HK-2 (cell line): ENCODE measurements at regions not wholly inside any gene's neighbourhood (a gene's known extent, or its start where the extent isn't known, plus 50 kb on each side); places are given as distances from the start of the nearest gene placed in this dataset.

Source experiments
- DNase-seq: peaks from one replicate; pipeline ENCODE4 v3.0.0-alpha.2; 2018; ENCODE audit not compliant: unreplicated experiment

- no peak for DNase-seq
Measured at GRCh38 chr1:244157731-244158438, 106.8 kb downstream of the ZBTB18 start.

GRCh38 chr1:244159646-244160045, 108.6 kb downstream of the ZBTB18 start:
- DNase-seq, result no peak

- DNase-seq, result no peak
Measured at GRCh38 chr1:244160455-244161235, 109.6 kb downstream of the ZBTB18 start.

- DNase-seq, result no peak
Measured at GRCh38 chr1:244161236-244161510, 110.1 kb downstream of the ZBTB18 start.

GRCh38 chr1:244162786-244163530, 111.9 kb downstream of the ZBTB18 start:
- DNase-seq, result peak; percentile 49

- DNase-seq, result peak; percentile 82
Measured at GRCh38 chr1:244163861-244164510, 112.9 kb downstream of the ZBTB18 start.

GRCh38 chr1:244164511-244164890, 113.4 kb downstream of the ZBTB18 start:
- DNase-seq, result no peak

- DNase-seq, result no peak
Measured at GRCh38 chr1:244165021-244165420, 113.9 kb downstream of the ZBTB18 start.

GRCh38 chr1:244165701-244166100, 114.6 kb downstream of the ZBTB18 start:
- no peak for DNase-seq

GRCh38 chr1:244171241-244171985, 120.3 kb downstream of the ZBTB18 start:
- no peak for DNase-seq

- DNase-seq, result no peak
Measured at GRCh38 chr1:244173240-244173639, 122.2 kb downstream of the ZBTB18 start.

GRCh38 chr1:244173769-244174168, 122.7 kb downstream of the ZBTB18 start:
- DNase-seq, result no peak

- no peak for DNase-seq
Measured at GRCh38 chr1:244174922-244175521, 123.9 kb downstream of the ZBTB18 start.

GRCh38 chr1:244176201-244176600, 125.1 kb downstream of the ZBTB18 start:
- DNase-seq, result no peak

GRCh38 chr1:244180256-244180655, 129.2 kb downstream of the ZBTB18 start:
- DNase-seq, result no peak

GRCh38 chr1:244181867-244182266, 130.8 kb downstream of the ZBTB18 start:
- no peak for DNase-seq

GRCh38 chr1:244183037-244183436, 132.0 kb downstream of the ZBTB18 start:
- no peak for DNase-seq

- DNase-seq, result no peak
Measured at GRCh38 chr1:244186372-244186771, 135.3 kb downstream of the ZBTB18 start.

- DNase-seq, result no peak
Measured at GRCh38 chr1:244187310-244187709, 136.2 kb downstream of the ZBTB18 start.

- no peak for DNase-seq
Measured at GRCh38 chr1:244191581-244191980, 140.5 kb downstream of the ZBTB18 start.

- no peak for DNase-seq
Measured at GRCh38 chr1:244192325-244192724, 141.2 kb downstream of the ZBTB18 start.
